Tibial nerve (tissue), 4 donors: ENCODE measurements at regions not wholly inside any gene's neighbourhood (a gene's known extent, or its start where the extent isn't known, plus 50 kb on each side); places are given as distances from the start of the nearest gene placed in this dataset.

Experiments used
- EP300 ChIP-seq, 2 donors: sonication (generic); formaldehyde crosslinking; IDR thresholded peaks; one replicate each; pipeline ENCODE4 v1.6.1; 2017; ENCODE audit warnings: antibody characterized with exemption in 2 of 2, mild to moderate bottlenecking in 1 of 2
- POLR2A ChIP-seq, 2 donors: fragments of 450-650 bp; IDR thresholded peaks; one replicate each; pipeline ENCODE4 v1.6.1; 2017; ENCODE audit warnings: antibody characterized with exemption in 2 of 2, mild to moderate bottlenecking in 2 of 2, moderate library complexity in 2 of 2
- TF ChIP-seq, protein P1 (sequence below), 5 experiments: fragments of 200-600 bp in 3 of 5; fragments of 450-650 bp in 2 of 5; sonication (generic) in 3 of 5; IDR thresholded peaks; one replicate each; pipeline ENCODE4 v1.5.1; 2016 to 2019; ENCODE audit warnings: antibody characterized with exemption in 5 of 5, mild to moderate bottlenecking in 3 of 5, moderate library complexity in 2 of 5

DNA sequence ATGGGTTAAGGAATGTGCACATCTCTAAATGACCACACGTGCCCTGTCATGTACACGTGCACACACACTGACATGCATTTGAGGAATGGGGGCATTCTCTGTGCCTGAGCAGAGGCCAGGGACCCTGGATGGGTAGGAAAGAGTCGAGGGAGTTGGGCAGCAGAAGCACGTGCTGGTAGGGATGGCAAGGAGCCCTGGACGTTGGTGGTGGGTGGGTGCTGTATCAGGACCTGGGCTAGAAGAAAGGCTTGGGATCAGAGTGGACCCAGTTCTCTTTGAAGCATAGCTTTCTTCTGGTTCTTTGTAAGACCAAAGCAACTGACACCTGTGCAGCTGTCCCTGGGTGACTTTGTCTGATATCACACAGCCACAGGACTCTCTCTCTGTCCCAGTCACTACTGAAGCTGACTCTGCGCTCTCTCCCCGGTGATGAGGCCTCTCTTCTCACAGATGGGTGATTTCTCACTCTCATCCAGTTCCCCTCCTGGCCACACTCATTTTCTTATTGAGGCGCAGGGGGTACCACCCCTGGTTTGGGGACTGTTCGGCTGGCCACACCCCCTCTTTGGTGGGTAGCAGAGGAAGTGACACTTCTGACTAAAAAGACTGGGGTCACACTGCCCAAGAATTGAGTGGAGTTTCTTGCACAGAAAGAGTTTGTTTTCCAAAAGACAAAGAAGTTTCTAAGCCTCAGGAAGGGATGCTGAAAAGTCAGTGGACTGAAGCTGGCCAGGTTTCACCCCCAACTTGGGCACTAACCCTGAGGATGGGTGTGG lies 171.7 kb upstream of the RTL1 start:
- TF ChIP-seq, protein P1, sequence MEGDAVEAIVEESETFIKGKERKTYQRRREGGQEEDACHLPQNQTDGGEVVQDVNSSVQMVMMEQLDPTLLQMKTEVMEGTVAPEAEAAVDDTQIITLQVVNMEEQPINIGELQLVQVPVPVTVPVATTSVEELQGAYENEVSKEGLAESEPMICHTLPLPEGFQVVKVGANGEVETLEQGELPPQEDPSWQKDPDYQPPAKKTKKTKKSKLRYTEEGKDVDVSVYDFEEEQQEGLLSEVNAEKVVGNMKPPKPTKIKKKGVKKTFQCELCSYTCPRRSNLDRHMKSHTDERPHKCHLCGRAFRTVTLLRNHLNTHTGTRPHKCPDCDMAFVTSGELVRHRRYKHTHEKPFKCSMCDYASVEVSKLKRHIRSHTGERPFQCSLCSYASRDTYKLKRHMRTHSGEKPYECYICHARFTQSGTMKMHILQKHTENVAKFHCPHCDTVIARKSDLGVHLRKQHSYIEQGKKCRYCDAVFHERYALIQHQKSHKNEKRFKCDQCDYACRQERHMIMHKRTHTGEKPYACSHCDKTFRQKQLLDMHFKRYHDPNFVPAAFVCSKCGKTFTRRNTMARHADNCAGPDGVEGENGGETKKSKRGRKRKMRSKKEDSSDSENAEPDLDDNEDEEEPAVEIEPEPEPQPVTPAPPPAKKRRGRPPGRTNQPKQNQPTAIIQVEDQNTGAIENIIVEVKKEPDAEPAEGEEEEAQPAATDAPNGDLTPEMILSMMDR (IDR thresholded peaks at IDR 0.05): no peak
- no peak for TF ChIP-seq EP300 (IDR thresholded peaks at IDR 0.05)
- TF ChIP-seq POLR2A (IDR thresholded peaks at IDR 0.05): no peak
